Dermis blood vessel endothelial cell (primary cell): ENCODE measurements at regions not wholly inside any gene's neighbourhood (a gene's known extent, or its start where the extent isn't known, plus 50 kb on each side); places are given as distances from the start of the nearest gene placed in this dataset.
"Not testable (repeated sequence)": the region's sequence is repeated elsewhere in the genome, so short reads cannot be mapped to it uniquely, and the experiment has no call there.

Source experiments
- DNase-seq: peaks from one replicate; pipeline ENCODE4 v3.0.0; 2010

DNA sequence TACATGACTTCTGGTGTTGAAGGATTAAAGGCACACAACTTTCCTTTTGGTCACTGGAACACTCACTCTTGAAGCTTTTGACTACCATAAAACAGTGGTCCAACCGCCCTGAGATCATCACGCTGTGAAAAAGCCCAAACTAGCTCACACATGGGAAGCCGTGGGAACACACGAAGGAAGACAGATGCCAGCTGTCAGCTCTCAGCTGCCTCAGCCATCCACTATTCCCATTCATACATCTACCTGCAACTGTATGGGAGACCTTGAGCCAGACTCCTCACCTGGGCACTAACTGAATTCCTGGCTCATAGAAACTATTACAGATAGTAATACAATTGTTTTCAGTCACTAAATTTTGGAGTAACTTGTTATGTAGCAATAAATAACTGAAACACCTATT, 246.1 kb downstream of the MSX2 start:
- DNase-seq = no peak

DNA sequence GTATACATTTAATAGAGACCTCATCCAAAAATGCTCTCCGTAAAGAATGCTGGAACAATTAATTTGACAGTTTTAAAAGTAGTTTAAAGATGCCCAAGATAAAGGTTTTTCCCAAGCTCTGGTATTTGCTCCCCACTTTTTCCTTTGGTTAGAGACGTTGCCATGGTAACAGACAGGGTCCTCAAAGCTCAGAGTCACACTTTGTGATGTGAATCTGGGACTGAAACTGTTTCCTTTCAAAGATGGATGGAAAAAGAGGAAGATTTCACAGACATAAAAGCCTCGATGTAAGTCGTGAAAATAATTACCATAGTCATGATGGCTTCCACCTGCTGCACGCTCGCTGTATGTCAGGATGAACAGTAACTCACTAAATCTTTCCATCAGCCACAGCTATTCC, 229.5 kb downstream of the MSX2 start:
- DNase-seq = no peak

DNA sequence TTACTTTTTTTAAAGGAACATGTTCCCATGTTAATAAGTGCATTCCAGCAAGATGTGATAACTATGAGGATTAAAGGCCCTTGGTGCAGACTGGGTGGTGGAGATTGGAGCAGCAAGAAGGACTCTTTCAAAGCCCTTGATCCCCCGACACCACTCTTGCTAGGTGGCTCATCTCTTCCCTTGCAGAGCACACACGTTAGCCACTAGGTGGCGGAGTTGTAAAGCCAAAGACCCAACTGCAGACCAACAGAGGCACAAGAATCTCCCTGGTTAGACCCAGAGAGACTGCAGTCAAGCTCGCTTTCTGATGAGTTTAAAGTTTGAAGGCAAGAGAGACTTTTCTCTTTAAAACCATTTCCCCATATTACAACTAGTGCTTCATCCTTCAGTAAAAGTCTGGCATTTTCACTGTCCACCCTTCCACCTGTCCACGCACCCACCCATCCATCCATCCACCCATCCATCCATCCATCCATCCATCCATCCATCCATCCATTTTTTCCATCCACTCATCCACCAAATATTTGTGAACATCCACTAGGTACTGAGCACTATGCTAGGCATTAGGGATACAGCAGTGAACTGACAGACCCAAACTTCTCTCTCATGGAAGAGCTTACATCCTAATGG, 226.9 kb downstream of the MSX2 start:
- DNase-seq = peak; percentile 78

DNA sequence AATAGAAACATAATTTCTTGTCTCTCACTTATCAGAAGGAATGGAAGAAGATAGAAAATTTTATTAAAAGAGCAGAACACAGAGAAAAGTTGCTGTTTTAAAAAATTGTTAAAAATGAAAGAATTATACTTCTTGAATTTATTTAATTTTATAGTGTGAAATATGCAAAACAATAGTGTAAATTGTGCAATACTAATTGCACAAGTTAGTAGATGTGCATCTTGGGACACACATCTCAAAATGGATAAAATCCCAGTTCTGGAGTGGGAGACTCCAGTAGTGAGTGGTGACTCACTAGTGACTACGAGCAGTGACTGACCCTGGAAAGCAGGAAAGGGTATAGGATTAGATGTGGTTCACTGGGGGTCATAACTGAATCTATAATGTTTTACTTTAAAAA, 223.2 kb downstream of the MSX2 start:
- no peak for DNase-seq

DNA sequence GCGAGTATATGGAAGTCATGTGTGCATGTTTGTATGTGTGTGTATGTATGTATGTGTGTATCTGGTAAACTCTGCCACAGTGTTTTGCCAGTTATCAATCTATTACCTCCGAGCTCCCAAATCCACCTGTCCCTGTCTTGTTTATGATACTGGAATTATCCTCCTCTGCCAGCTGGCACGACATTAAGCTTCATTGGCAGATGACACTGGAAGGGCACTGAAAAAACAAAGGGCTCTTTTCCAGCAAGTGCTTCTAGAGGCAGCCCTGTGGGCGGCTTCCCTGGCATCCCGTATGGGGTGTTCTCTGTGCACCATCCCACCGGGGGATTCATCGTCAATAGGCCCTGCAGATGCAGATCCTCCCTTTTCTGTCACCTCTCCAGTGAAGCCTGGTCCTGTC, 221.5 kb downstream of the MSX2 start:
- DNase-seq = no peak

DNA sequence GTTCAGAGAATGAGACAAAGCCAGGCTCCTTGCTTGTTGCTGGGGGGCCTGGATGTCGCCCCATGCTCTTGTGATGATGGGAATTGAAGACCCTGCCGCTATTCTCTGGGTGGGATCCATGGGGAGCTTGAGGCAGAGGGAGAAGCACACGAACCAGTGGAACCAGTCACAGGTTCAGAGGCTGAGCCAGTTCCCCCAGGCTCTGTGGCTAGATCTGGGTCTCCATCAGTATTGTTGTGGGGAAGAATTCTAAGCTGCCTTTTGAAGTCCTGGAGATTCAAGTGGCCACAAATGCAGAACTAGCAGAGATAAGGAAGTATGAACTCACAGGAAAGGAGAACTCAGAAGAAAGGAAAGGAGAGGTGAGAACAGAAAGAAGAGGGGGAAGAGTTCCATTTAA, 219.4 kb downstream of the MSX2 start:
- DNase-seq = no peak

DNA sequence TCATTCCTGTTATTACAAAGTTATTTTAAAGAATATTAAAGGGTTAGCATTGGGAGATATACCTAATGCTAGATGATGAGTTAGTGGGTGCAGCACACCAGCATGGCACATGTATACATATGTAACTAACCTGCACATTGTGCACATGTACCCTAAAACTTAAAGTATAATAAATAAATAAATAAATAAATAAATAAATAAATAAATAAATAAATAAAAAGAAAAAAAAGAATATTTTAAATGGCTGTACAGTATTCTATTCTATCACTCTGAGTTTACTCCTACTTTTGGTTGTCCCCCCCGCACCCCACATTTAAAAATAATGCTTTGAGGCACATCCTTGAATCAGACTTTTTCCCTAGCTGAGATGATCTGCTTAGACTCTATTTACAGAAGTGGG, 218.6 kb downstream of the MSX2 start:
- not testable (repeated sequence) for DNase-seq

DNA sequence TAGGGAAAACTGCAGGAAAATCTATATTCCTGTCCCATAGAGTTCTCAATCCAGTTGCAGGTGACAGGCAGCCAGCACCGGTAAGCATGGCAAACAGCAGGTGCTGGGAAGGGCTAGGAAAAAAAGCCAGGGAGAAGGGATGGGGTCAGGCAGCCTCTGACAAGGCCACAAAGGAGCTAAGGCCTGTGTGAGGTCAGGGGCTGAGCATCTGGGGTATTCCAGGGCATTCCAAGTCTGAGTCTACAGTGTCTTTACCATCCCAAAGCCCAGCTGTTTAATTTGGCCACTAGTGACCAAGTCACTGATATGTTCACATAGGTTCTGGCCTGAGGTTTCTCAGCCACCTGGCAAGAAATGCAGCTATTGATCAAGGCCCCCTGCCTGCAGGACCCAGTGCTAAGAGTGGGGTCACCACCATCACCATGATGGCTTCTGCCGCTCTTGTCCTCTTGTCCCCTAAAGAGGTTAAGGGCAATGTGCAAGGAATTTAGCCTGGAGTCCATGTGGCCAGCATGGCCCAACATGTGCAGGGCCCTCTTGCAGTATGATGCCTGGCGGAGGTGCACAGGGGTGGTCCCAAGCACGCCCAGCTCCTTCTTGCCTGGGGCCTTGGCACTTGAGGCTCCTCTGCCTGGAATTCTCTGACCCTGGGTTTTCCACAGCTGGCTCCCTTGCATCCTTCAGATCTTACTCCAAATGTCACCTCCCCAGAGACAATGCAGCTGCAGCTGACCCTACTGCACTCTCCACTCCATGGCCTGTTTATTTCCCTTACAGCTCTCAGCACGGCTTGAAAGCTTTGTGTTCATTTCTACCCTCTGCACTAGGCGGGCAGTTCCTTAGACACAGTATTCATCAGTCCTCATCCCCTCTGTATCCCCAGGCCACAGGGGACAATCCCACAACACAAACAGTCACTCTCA, 213.1 kb downstream of the MSX2 start:
- DNase-seq = no peak

DNA sequence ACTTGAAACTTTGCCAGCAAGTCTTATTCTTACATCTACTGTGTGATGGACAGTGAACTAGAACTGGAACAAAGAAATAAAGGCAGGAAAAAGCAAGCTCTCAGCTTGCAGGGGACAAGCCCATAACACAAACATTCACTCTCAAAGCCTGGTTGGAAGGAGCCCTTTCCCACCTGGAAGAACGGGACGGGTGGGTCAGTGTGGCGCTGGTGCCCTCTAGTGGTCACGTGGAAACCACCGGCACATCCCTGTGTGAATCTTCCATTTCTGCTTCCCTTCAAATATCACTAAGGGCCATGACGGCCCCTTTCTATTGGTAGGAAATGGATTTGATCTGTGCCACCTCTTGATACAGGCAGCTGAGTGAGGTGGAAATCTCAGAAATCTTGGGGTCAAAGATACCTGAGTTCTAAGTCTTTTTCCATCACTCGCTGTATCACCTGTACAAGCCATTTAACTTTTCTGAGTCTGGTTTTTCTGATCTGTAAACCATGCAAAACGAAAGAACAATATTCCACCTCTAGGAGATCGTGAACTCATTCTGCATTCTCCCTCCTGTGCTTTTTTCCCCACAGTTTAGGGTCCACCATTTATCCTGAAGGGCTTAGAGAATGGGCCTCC, 211.6 kb downstream of the MSX2 start:
- DNase-seq = peak; percentile 67

DNA sequence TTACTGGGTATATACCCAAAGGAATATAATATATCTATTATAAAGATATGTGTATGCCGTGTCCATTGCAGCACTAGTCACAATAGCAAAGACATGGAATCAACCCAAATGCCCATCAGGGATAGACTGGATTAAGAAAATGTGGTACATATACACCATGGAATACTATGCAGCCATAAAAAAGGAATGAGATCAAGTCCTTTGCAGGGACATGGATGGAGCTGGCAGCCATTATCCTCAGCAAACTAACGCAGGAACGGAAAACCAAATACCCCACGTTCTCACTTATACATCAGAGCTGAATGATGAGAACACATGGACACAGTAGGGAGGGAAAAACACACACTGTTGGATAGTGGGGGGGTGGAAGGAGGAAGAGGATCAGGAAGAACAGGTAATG, 206.7 kb downstream of the MSX2 start:
- not testable (repeated sequence) for DNase-seq

DNA sequence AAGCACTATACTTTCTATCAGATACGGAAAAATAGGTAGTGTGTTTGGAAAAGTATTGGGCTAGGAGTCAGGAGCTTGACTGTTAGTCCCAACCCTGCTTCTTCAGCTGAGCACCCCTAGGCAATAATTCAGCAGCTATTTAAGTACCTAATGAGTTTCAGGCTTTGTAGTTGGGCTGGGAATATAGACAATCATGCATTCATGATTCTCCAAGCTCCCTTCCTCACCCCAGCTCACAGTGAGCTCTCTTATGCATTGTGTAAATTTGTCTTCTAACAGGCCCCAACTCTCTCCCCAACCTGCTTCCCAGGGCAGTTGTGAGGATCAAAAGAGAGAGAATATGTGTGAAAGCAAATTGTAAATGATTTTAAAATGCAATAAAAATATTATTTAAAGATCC, 201.2 kb downstream of the MSX2 start:
- DNase-seq = no peak

DNA sequence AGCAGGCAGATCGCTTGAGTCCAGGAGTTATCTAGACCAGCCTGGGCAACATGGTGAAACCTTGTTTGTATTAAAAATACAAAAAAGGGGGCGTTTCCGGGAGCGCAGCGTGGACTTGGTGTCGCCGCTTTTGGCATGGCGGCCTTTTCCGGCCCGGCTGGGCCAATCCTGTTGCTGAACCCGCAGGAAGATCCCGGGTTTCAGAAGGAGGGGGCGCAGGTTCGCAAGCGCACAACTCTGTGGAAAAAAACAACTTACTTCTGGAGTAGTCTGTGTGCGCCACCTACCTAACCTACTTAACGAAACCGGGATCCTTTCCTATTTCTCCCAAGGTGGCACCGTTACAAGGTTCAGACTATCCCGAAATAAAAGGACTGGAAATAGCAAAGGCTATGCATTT, 198.6 kb downstream of the MSX2 start:
- DNase-seq = no peak

DNA sequence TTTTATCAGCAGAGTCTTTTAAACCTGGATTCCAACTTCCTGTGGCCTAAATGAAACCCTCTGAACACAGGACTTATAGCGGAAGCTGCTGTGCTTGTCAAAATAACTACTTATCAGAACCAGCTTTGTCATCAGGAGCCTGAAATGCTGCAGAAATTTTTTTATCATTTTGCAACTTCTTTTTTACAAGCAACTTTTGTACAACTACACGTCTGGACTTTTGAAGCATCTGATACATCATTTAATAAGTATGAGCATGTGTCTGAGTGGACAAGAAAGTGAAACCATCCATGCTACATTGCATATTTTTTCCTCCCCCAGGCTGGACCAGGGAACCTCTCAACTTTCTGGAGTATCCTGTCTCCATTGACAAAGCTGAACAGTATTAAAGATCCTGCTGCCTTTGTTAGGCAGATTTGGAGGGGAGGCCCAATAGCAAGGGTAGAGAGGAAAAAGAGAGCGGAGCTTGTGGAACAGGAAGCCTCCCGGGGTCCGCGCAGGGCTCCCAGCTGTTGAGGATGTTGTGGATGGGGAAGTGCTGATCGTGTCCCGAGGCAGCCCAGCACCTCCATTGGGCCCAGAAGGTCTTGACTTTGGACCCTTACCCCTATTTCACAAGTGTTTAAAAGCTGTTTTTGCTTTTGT, 196.6 kb downstream of the MSX2 start:
- DNase-seq = no peak

DNA sequence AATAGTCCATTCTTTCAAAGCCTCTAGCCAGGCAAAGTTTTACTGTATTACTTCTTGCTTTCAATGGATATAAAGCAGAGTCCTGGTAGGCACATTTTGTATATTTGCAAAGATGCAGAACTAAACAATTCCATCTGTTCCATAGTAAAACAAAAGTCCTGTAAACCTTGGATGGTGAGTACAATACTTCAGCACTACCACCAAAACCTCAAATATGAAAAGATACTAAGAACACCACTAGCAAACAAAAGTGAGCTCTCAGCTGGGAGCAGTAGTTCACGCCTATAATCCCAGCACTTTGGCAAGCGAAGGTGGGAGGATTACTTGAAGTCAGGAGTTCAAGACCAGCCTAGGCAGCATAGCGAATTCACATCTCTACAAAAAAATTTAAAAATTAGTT, 195.0 kb downstream of the MSX2 start:
- DNase-seq = no peak

DNA sequence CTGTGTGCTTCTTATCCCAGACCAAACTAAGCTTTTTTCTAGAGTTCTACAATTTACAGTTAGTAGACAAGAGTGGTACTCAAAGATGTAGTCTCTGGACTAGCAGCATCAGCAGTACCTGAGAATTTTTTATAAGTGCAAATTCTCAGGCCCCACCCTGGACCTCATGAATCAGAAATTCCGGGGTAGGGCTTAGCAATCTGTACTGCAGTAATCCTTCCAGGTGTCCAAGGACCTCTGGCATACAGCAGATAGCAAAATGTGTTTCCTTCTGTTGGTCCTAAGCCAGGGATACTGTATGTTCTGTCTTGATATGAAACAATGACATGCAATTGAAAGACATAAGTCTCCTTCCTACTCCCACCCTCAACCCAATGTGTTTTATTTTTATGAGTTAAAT, 194.3 kb downstream of the MSX2 start:
- DNase-seq = no peak

DNA sequence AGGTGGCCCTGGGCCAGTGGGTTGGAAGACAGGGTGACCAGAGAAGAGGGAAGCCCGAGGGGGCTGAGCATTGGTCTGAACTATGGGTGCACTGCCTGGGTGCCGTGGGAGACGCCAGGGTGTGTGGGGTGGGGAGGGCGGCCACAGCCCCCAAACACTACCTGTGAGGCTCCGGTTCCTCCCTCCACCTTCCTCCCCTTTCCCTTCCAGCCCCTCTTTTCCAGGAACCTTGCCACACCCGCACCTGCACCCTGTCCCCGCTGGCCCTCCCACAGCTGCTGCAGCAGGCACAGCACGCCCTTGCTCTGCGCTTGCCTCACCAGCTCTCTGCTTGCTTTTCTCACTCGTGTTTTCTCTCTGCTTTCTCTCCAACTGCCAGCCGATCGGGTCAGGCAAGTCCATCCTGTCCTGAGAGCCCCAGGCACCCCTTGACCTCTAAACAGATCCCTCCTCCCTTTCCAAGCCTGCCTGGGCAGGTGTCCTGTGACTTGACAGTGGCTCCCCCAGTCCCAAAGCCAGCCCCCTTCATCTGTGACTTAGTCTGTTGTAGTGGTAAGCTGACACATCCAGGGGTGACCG, 193.7 kb downstream of the MSX2 start:
- DNase-seq = no peak

DNA sequence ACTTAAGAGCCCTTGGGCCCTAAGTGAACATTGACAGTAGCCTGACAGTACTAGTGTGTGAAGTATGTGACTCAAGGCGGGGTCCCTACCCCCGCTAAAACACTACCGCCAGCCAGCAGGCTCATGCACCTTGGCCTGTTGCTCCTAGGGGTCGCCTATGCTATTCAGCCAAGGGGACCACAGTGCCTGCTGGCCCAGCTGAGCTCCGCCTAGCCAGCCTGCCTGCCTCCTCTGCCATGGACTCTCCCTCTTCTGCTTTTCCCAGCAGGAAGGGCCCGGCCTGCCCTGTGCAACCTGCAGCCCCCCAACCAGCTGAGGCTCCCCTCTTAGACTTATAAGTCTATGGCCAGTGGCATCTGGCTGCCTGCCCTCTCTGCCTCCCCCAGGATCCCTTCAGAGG, 193.1 kb downstream of the MSX2 start:
- not testable (repeated sequence) for DNase-seq

DNA sequence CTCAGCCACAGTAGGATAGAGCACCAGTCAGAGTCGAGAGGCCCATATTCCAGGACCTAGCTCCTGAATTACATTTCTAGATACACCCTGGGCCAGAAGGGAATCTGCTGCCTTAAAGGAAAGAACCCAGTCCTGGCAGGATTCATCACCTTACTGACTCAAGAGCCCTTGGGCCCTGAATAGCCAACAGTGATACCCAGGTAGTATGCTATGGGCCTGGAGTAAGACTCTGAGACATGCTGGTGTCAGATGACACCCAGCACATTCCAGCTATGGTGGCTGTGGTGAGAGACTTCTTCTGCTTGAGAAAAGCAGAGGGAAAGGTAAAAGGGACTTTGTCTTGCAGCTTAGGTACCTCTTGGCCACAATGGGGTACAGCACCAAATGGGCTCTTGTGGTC, 192.5 kb downstream of the MSX2 start:
- not testable (repeated sequence) for DNase-seq

DNA sequence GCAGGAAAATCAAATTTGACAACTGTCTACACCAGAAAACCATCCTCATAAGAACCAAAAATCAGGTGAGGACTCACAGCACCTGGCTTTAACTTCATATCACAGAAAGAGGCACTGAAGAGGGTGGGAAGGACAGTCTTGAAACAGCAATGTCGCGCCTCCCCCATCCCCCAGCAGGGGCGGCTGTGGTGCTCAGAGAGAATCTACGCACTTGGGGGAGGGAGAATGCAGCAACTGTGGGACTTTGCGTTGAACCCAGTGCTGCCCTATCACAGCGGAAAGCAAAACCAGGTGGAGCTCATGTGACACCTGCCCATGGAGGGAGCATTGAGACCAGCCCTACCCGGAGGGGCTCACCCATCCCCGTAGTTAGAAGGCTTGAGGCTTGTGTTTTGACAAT, 191.8 kb downstream of the MSX2 start:
- no peak for DNase-seq

DNA sequence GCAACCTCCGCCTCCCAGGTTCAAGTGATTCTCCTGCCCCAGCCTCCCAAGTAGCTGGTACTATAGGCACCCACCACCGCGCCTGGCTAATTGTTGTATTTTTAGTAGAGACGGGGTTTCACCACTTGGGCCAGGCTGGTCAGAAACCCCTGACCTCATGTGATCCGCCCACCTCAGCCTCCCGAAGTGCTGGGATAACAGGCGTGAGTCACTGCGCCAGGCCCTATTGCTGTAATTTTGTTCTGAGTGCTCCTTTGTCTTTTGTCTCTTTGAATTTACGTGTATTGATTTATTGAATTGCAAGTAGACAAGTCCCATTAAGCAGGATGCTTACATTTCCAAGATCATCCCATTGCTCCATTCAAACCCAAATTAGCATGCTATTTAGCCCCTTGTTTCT, 186.7 kb downstream of the MSX2 start:
- no peak for DNase-seq

DNA sequence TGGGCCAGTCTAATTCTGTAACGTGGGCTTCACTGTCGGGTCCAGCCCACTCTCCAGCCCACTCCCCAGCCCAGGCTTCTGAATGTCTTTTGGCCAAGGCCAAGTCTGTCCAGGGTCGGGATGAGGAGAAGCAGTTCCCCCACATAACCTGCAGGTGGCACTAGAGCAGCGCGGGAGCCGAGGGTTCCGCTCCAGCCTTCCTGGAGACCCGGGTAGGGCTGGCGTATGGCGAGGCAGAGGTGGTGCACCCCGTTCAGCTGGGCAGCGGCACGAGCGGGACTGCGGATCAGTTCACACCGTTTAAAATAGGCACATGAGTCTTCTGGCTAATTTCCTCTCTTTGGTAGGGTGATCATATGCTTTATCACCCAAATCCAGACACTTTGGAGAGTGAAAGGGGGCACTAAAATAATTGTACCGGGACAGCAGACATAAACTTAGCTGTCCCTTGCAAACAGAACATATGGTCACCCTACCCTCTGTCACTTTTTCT, 185.9 kb downstream of the MSX2 start:
- DNase-seq = peak; percentile 59

DNA sequence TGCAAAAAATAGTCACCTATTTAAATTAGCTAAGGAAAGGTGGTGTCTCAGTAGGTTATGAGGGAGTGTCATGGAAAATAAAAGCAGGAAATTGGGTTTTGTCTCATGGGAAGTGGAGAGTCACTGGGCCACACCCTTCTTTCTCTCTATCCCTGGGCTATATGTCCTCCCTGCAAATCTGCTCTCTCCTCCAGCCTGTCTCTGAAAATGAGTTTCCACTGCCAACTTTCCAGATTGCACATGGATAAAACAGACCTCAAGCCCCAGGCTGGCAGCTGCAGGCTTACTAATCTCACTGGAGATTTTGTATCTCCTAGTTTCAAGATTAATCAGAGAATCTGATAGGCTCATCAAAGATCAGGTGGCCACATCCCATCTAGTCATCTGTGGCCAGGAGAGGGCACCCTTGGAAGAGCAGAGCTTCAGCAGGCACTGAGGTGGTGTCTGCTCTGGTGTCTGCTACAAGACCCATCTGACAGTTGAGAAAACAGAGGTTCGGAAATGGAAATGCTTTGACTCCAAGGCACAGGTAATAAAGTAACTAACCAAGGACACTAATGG, 178.9 kb downstream of the MSX2 start:
- no peak for DNase-seq

DNA sequence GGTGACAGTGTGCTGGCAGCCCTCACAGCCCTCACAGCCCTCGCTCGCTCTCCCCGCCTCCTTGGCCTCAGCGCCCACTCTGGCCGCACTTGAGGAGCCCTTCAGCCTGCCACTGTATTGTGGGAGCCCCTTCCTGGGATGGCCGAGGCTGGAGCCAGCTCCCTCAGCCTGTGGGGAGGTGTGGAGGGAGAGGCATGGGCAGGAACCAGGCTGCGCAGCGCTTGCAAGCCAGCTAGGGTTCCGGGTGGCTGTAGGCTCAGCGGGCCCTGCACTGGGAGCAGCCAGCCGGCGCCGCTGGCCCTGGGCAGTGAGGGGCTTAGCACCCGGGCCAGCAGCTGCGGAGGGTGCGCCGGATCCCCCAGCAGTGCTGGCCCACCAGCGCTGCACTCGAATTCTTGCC, 177.0 kb downstream of the MSX2 start:
- DNase-seq = no peak
